Erythroblast (primary cell): ENCODE measurements at regions not wholly inside any gene's neighbourhood (a gene's known extent, or its start where the extent isn't known, plus 50 kb on each side); places are given as distances from the start of the nearest gene placed in this dataset.

Source experiments
- GATA1 ChIP-seq: IDR thresholded peaks from 2 replicates; pipeline ENCODE4 v1.6.1; 2011; ENCODE audit warnings: low read depth, mild to moderate bottlenecking, control low read depth, low read length, moderate library complexity
- POLR2A ChIP-seq: IDR thresholded peaks from 2 replicates; pipeline ENCODE4 v1.6.1; 2011; ENCODE audit warnings: mild to moderate bottlenecking, low read length

DNA sequence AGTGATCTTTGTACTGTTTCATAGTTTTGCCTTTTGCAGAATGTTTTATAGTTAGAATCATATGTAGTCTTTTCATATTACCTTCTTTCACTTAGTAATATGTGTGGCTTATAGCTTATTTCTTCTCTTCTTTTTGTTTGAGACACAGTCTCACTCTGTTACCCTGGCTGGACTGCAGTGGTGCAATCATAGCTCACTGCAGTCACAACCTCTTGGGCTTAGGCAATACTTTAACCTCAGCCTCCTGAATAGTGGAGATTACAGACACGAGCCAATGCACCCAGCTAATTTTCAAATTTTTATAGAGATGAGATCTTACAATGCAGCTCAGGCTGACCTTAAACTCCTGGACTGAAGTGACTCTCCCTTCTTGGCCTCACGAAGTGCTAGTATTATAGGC lies 435.4 kb upstream of the HSFY2 start:
- TF ChIP-seq POLR2A = no peak
- TF ChIP-seq GATA1 = no peak
